Naive thymus-derived CD4-positive, alpha-beta T cell (primary cell): ENCODE measurements at regions not wholly inside any gene's neighbourhood (a gene's known extent, or its start where the extent isn't known, plus 50 kb on each side); places are given as distances from the start of the nearest gene placed in this dataset.

Experiments
- ATAC-seq: fragments of 150-1000 bp; cut with Tn5 transposase; 2 replicates; pipeline ENCODE4 v1.10.0; 2021; ENCODE audit warnings: mild to moderate bottlenecking, moderate library complexity
- CTCF ChIA-PET: fragments of 350-600 bp; sonication (Branson Sonifier 250); formaldehyde crosslinking; loops from one replicate; lab custom pipeline; 2021; ENCODE audit warnings: antibody characterized with exemption; lab: Charles Lee
- POLR2A ChIA-PET: fragments of 350-600 bp; sonication (Branson Sonifier 250); formaldehyde crosslinking; loops from one replicate; lab custom pipeline; 2021; ENCODE audit warnings: antibody characterized with exemption, inconsistent platforms; lab: Charles Lee
- DNase-seq, 9 donors: peaks; one replicate each; pipeline versions ENCODE4 v3.0.0 to v3.0.0-alpha.2; 2020 to 2022; ENCODE audit warnings: mixed read lengths in 1 of 9
- H3K27ac ChIP-seq: one replicate; pipeline ENCODE4 v1.7.0; 2013; ENCODE audit warnings: mild to moderate bottlenecking, low read depth, low read length, moderate library complexity
- H3K27me3 ChIP-seq, 2 donors: one replicate each; pipeline ENCODE4 v1.7.0; 2013; ENCODE audit warnings: low read length in 2 of 2, mild to moderate bottlenecking in 2 of 2, moderate library complexity in 2 of 2; ENCODE audit not compliant: control insufficient read depth in 2 of 2, insufficient read depth in 2 of 2
- H3K36me3 ChIP-seq, 3 experiments: 1 replicate in 2 of 3; 2 replicates in 1 of 3; pipeline ENCODE4 v1.7.0; 2013; ENCODE audit warnings: low read length in 3 of 3, mild to moderate bottlenecking in 3 of 3, moderate library complexity in 1 of 3; ENCODE audit not compliant: insufficient read depth in 3 of 3, control insufficient read depth in 2 of 3
- H3K4me1 ChIP-seq, 2 donors: one replicate each; pipeline ENCODE4 v1.7.0; 2013; ENCODE audit warnings: low read length in 2 of 2, mild to moderate bottlenecking in 2 of 2, moderate library complexity in 1 of 2; ENCODE audit not compliant: control insufficient read depth in 2 of 2, insufficient read depth in 2 of 2
- H3K4me3 ChIP-seq: 2 replicates; pipeline ENCODE4 v1.7.0; 2013; ENCODE audit warnings: mild to moderate bottlenecking, low read length
- H3K9me3 ChIP-seq, 3 experiments: 1 replicate in 2 of 3; 2 replicates in 1 of 3; pipeline ENCODE4 v1.7.0; 2013; ENCODE audit warnings: low read length in 3 of 3; ENCODE audit not compliant: control insufficient read depth in 2 of 3
- H3K27ac Mint-ChIP-seq, 9 donors: one replicate each; pipeline ENCODE4 v1.8.0; 2020 to 2022; ENCODE audit warnings: mixed read lengths in 9 of 9, mild to moderate bottlenecking in 8 of 9, moderate library complexity in 5 of 9, inconsistent platforms in 2 of 9
- H3K27me3 Mint-ChIP-seq, 5 donors: one replicate each; pipeline ENCODE4 v1.8.0; 2021 to 2022; ENCODE audit warnings: mixed read lengths in 5 of 5, mild to moderate bottlenecking in 1 of 5
- H3K36me3 Mint-ChIP-seq, 5 donors: one replicate each; pipeline ENCODE4 v1.8.0; 2020 to 2022; ENCODE audit warnings: mixed read lengths in 5 of 5, mild to moderate bottlenecking in 3 of 5, inconsistent platforms in 1 of 5
- H3K4me1 Mint-ChIP-seq, 7 donors: one replicate each; pipeline ENCODE4 v1.8.0; 2020 to 2022; ENCODE audit warnings: mixed read lengths in 7 of 7, mild to moderate bottlenecking in 3 of 7, inconsistent platforms in 1 of 7
- H3K4me3 Mint-ChIP-seq, 10 donors: one replicate each; pipeline ENCODE4 v1.8.0; 2020 to 2022; ENCODE audit warnings: mild to moderate bottlenecking in 10 of 10, mixed read lengths in 10 of 10, moderate library complexity in 6 of 10, inconsistent platforms in 2 of 10
- H3K9me3 Mint-ChIP-seq, 11 donors: one replicate each; pipeline ENCODE4 v1.8.0; 2020 to 2022; ENCODE audit warnings: mixed read lengths in 11 of 11, mild to moderate bottlenecking in 4 of 11, inconsistent platforms in 1 of 11, moderate library complexity in 1 of 11
- intact Hi-C, 2 donors: fragments of 100-400 bp; cut with micrococcal nuclease; formaldehyde crosslinking; loops; one replicate each; pipeline ENCODE4 v1.15.1; 2023

GRCh38 chr10:44063686-44064085 lies 321.2 kb downstream of the CXCL12 start:
- no peak overlapping the region for H3K4me3 ChIP-seq
- H3K27me3 ChIP-seq: no peaks in the 10 kb centered on the region
- ChIA-PET CTCF (no interaction called here), POLR2A (no interaction called here)
- H3K4me1 ChIP-seq: no peaks in the 10 kb centered on the region
- H3K36me3 ChIP-seq: no peaks in the 10 kb centered on the region
- H3K27ac Mint-ChIP-seq: no peak overlapping the region
- no peaks in the 10 kb centered on the region for H3K36me3 Mint-ChIP-seq
- no peaks in the 10 kb centered on the region for H3K9me3 Mint-ChIP-seq
- H3K4me3 Mint-ChIP-seq: no peak overlapping the region
- H3K27ac ChIP-seq: no peak overlapping the region
- H3K4me1 Mint-ChIP-seq: peaks cover 0 to 2% (median 0%) of the 10 kb centered on the region in 7 donors
- peaks cover 0 to 7% (median 0%) of the 10 kb centered on the region in 5 donors for H3K27me3 Mint-ChIP-seq
- no peak for ATAC-seq
- intact Hi-C loops: no loop called here
- DNase-seq: no peak
- no peaks in the 10 kb centered on the region for H3K9me3 ChIP-seq

DNA sequence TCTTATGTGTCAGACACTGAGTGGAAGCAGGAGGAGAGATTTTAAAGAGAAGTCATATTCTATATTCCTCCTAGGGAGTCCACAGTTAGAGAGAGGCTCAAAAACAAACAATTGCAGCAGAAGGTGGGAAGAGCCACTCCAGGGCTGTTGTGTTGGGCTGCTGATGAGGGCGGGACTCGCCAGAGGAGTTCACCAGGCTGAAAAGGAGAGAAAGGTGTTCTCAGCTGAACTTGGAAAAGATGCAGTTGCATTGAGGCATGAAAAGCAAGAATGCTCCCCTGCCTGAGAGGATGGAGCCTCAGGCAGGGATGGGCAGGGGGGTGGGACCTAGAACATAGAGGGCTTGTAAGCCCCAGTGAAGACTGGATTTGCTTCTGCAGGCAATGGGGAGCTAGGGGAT lies 324.2 kb downstream of the CXCL12 start:
- POLR2A ChIA-PET: no interaction called here
- H3K4me3 ChIP-seq: no peak overlapping the region
- CTCF ChIA-PET: no interaction called here
- no peak for DNase-seq
- no peak overlapping the region for H3K27ac ChIP-seq
- intact Hi-C loops: no loop called here
- no peak overlapping the region for H3K27ac Mint-ChIP-seq
- H3K27me3 ChIP-seq: no peaks in the 10 kb centered on the region
- H3K4me1 ChIP-seq: no peaks in the 10 kb centered on the region
- no peak for ATAC-seq
- H3K4me1 Mint-ChIP-seq: no peaks in the 10 kb centered on the region
- H3K27me3 Mint-ChIP-seq: peaks cover 0 to 12% (median 9%) of the 10 kb centered on the region in 5 donors
- H3K4me3 Mint-ChIP-seq: no peak overlapping the region
- H3K9me3 Mint-ChIP-seq: no peaks in the 10 kb centered on the region
- no peaks in the 10 kb centered on the region for H3K9me3 ChIP-seq
- H3K36me3 ChIP-seq: no peaks in the 10 kb centered on the region
- H3K36me3 Mint-ChIP-seq: no peaks in the 10 kb centered on the region

- peaks cover 0 to 13% (median 9%) of the 10 kb centered on the region in 5 donors for H3K27me3 Mint-ChIP-seq
Observed at GRCh38 chr10:44060221-44060620, 324.7 kb downstream of the CXCL12 start.

GRCh38 chr10:44058259-44058658 lies 326.6 kb downstream of the CXCL12 start:
- DNase-seq (no peak), ATAC-seq (no peak)
- Histone ChIP-seq H3K9me3 (no peaks in the 10 kb centered on the region), H3K4me1 (no peaks in the 10 kb centered on the region), H3K36me3 (no peaks in the 10 kb centered on the region), H3K27me3 (no peaks in the 10 kb centered on the region), H3K27ac (no peak overlapping the region), H3K4me3 (no peak overlapping the region)
- Mint-ChIP-seq H3K27ac (no peak overlapping the region), H3K36me3 (no peaks in the 10 kb centered on the region), H3K4me3 (no peak overlapping the region), H3K9me3 (no peaks in the 10 kb centered on the region), H3K4me1 (no peaks in the 10 kb centered on the region), H3K27me3 (peaks cover 0 to 25% (median 9%) of the 10 kb centered on the region in 5 donors)
- ChIA-PET CTCF (no interaction called here), POLR2A (no interaction called here)
- intact Hi-C loops: no loop called here

More at GRCh38 chr10:44060221-44060620, 324.7 kb downstream of the CXCL12 start:
- ATAC-seq (no peak), DNase-seq (no peak)
- Histone ChIP-seq H3K36me3 (no peaks in the 10 kb centered on the region), H3K27me3 (no peaks in the 10 kb centered on the region), H3K4me3 (no peak overlapping the region), H3K9me3 (no peaks in the 10 kb centered on the region), H3K4me1 (no peaks in the 10 kb centered on the region), H3K27ac (no peak overlapping the region)
- ChIA-PET POLR2A (no interaction called here), CTCF (no interaction called here)
- Mint-ChIP-seq H3K27ac (no peak overlapping the region), H3K36me3 (no peaks in the 10 kb centered on the region), H3K4me1 (no peaks in the 10 kb centered on the region), H3K9me3 (no peaks in the 10 kb centered on the region), H3K4me3 (no peak overlapping the region)
- intact Hi-C loops: no loop called here

DNA sequence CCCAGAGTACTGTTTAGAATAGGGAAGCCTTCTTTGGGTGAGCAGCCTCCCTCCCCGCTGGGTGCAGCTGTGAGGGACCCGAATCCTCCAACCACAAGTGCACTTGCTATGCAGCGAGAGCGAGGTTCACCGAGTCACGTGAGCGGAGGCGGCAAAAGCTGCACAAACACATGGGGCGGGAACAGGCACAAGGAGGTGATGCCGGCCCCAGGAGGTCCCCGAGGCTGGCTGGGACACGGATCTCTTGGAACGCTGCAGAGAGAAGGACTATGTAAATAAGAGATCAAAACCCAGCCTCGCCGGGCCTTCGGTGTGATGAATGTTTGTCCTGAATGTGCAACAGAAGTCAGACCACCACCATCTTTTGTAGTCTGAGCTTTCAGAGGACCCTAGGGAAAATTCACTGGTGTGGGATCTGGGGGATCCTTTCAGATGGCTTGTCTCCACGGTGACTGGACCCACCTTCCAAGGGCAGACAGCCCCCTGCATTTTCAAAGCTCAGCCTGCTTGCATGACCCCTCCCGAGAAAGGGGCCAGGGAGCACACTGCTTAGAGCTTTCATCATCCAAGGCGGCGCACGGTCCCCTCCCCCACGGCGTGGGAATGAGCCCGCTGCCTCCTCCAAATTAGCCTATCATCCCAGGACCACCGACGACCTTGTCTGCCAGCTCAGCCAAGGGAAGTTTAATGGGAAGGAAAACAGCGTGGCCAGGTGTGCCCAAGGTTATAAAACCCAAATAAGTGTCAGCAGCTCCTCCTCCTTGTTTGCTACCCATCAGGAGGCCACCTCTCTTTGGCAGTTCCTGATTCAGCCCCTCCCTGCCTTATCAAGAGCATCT lies 327.7 kb downstream of the CXCL12 start:
- H3K4me1 Mint-ChIP-seq: no peaks in the 10 kb centered on the region
- no peak for ATAC-seq
- no peak overlapping the region for H3K27ac Mint-ChIP-seq
- ChIA-PET CTCF (no interaction called here), POLR2A (no interaction called here)
- Histone ChIP-seq H3K27ac (no peak overlapping the region), H3K36me3 (no peaks in the 10 kb centered on the region), H3K4me1 (no peaks in the 10 kb centered on the region), H3K27me3 (no peaks in the 10 kb centered on the region), H3K9me3 (no peaks in the 10 kb centered on the region), H3K4me3 (no peak overlapping the region)
- intact Hi-C loops: no loop called here
- peaks cover 0 to 25% (median 13%) of the 10 kb centered on the region in 5 donors for H3K27me3 Mint-ChIP-seq
- H3K4me3 Mint-ChIP-seq: no peak overlapping the region
- H3K36me3 Mint-ChIP-seq: no peaks in the 10 kb centered on the region
- no peak for DNase-seq
- H3K9me3 Mint-ChIP-seq: no peaks in the 10 kb centered on the region

- CTCF ChIA-PET: no interaction called here
- Mint-ChIP-seq H3K4me3 (no peak overlapping the region), H3K9me3 (no peaks in the 10 kb centered on the region), H3K4me1 (no peaks in the 10 kb centered on the region), H3K27me3 (peaks cover 0 to 33% (median 19%) of the 10 kb centered on the region in 5 donors), H3K27ac (no peak overlapping the region), H3K36me3 (no peaks in the 10 kb centered on the region)
- POLR2A ChIA-PET: no interaction called here
- intact Hi-C loops: no loop called here
- Histone ChIP-seq H3K4me3 (no peak overlapping the region), H3K27me3 (no peaks in the 10 kb centered on the region), H3K9me3 (no peaks in the 10 kb centered on the region), H3K4me1 (no peaks in the 10 kb centered on the region), H3K36me3 (no peaks in the 10 kb centered on the region), H3K27ac (no peak overlapping the region)
- no peak for DNase-seq
- ATAC-seq: no peak
Observed at GRCh38 chr10:44056206-44056605, 328.7 kb downstream of the CXCL12 start.

DNA sequence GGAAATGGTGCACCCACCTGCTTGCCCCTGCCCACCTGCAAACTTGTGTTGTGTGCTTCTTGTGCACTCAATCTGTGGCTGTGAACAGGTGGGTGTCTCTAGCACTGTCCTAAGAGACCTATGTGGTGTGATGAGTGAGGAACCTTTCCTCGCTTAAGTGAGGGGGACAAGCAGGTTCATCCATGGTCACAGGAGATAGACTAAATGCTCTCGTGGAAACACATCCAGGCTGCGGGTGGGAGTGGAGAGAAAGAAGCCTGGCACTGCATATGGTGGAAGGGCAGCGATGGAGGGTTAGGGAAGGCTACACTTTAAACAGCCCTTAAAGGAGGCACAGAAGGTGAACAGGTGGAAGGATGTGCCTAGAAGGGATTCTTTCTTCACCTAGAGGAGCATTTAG lies 330.9 kb downstream of the CXCL12 start:
- Histone ChIP-seq H3K27me3 (no peaks in the 10 kb centered on the region), H3K4me3 (no peak overlapping the region), H3K36me3 (no peaks in the 10 kb centered on the region), H3K4me1 (no peaks in the 10 kb centered on the region), H3K27ac (no peak overlapping the region), H3K9me3 (no peaks in the 10 kb centered on the region)
- Mint-ChIP-seq H3K4me3 (no peak overlapping the region), H3K9me3 (no peaks in the 10 kb centered on the region), H3K36me3 (no peaks in the 10 kb centered on the region), H3K27ac (no peak overlapping the region), H3K27me3 (peaks cover 1 to 44% (median 22%) of the 10 kb centered on the region in 5 donors), H3K4me1 (no peaks in the 10 kb centered on the region)
- ATAC-seq (no peak), DNase-seq (no peak)
- ChIA-PET CTCF (no interaction called here), POLR2A (no interaction called here)
- intact Hi-C loops: no loop called here
